ENCODE measurements at regions not wholly inside any gene's neighbourhood (a gene's known extent, or its start where the extent isn't known, plus 50 kb on each side); places are given as distances from the start of the nearest gene placed in this dataset.

DNA sequence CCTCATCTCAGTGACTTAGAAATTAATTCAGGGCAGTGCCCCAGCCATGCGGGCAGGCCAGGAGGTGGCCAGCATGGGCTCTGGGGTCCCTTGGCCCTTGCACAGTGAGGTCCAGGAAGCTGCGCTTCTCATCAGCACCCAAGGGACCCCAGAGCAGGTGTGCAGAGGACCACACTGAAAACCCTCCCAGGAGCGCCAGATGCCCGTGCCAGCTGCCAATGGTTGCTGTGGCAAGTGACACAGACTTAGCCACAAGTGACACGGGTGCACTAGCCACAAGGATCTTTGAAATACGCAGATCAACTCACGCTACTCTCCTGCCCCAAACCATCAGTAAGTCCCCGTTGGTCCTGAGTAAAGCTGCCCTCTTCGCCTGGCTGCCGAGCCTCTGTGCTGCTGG, 88.1 kb downstream of the ERMARD start:
- Mint-ChIP-seq H3K9me3 (no peaks in the 10 kb centered on the region), H3K4me3 (no peak overlapping the region), H3K36me3 (ENCODE audit: low read depth) (no peaks in the 10 kb centered on the region), H3K4me1 (no peaks in the 10 kb centered on the region; the same call in 2 of the 3 replicates), H3K27me3 (ENCODE audit: insufficient read depth, low read depth, poor library complexity) (peaks cover 3% of the 10 kb centered on the region), H3K27ac (no peak overlapping the region)
- no peak for ATAC-seq
- TF ChIP-seq ZNF462 (CRISPR knock-in tag; IDR thresholded peaks at IDR 0.05) (no peak), ZNF114 (CRISPR knock-in tag; IDR thresholded peaks at IDR 0.05) (no peak), POLR2AphosphoS5 (IDR thresholded peaks at IDR 0.05; ENCODE audit: low read depth) (no peak), ZNF331 (CRISPR knock-in tag; IDR thresholded peaks at IDR 0.05; ENCODE audit: low read depth) (no peak), NANOG (IDR thresholded peaks at IDR 0.05; ENCODE audit: borderline replicate concordance) (no peak), CREB1 (CRISPR knock-in tag; IDR thresholded peaks at IDR 0.05; ENCODE audit: low read depth) (no peak), EZH2 (IDR thresholded peaks at IDR 0.05; ENCODE audit: low read depth, unreplicated experiment) (no peak), REST (IDR thresholded peaks at IDR 0.05; ENCODE audit: unreplicated experiment) (no peak), EZH2phosphoT487 (IDR thresholded peaks at IDR 0.05; ENCODE audit: unreplicated experiment) (no peak), ETS1 (IDR thresholded peaks at IDR 0.05) (no peak), CTCF (conservative IDR thresholded peaks at IDR 0.05; ENCODE audit: low read depth in 2 of 2) (no peak), STAT1 (IDR thresholded peaks at IDR 0.05; ENCODE audit: unreplicated experiment) (no peak), JUNB (IDR thresholded peaks at IDR 0.05; ENCODE audit: unreplicated experiment) (no peak)
- Histone ChIP-seq H3F3A (replicated peaks; ENCODE audit: low read depth) (no peaks in the 10 kb centered on the region), H3K4me1 (ENCODE audit: insufficient read depth) (no peaks in the 10 kb centered on the region), H4K20me1 (replicated peaks; ENCODE audit: insufficient read depth) (no peaks in the 10 kb centered on the region), H3K4me2 (no peak overlapping the region), H2AFZ (no peak overlapping the region), H3K4me3 (no peak overlapping the region), H3K9me2 (ENCODE audit: insufficient read depth) (no peaks in the 10 kb centered on the region), H3K79me2 (replicated peaks; ENCODE audit: insufficient read depth) (no peaks in the 10 kb centered on the region), H3K36me3 (ENCODE audit: insufficient read depth) (no peaks in the 10 kb centered on the region), H3K27ac (ENCODE audit: low read depth) (no peak overlapping the region), H3K27me3 (ENCODE audit: insufficient read depth) (no peaks in the 10 kb centered on the region)
- DNase-seq (ENCODE audit: low spot score) = no peak

Data from GM23338 (cell line).